ENCODE measurements at regions not wholly inside any gene's neighbourhood (a gene's known extent, or its start where the extent isn't known, plus 50 kb on each side); places are given as distances from the start of the nearest gene placed in this dataset. TPM values are rescaled to one million over a fixed set of nuclear protein-coding genes. Genes with fewer than 3 reads are reported as not detected.

Small RNA genes in the stretch of these regions (small RNA-seq; reads per million reads assigned to genes)
- not detected for gene AC093870.1 (ENCODE audit: low replicate concordance)
